CD4-positive, alpha-beta T cell treated with Interleukin-17A for 4 hours (primary cell): ENCODE measurements at regions not wholly inside any gene's neighbourhood (a gene's known extent, or its start where the extent isn't known, plus 50 kb on each side); places are given as distances from the start of the nearest gene placed in this dataset.
"Not testable (repeated sequence)": the region's sequence is repeated elsewhere in the genome, so short reads cannot be mapped to it uniquely, and the experiment has no call there.

Experiments
- DNase-seq: peaks from one replicate; pipeline ENCODE4 v3.0.0-alpha.2; 2020; ENCODE audit warnings: mixed read lengths

- not testable (repeated sequence) for DNase-seq
These were observed 472.6 kb downstream of the GOLGA6L6 start for GRCh38 chr15:20069043-20069442.

GRCh38 chr15:20066173-20066572 lies 475.4 kb downstream of the GOLGA6L6 start:
- DNase-seq = not testable (repeated sequence)

GRCh38 chr15:20065508-20065907 lies 476.1 kb downstream of the GOLGA6L6 start:
- not testable (repeated sequence) for DNase-seq

- DNase-seq = not testable (repeated sequence)
These were observed 478.4 kb downstream of the GOLGA6L6 start for GRCh38 chr15:20063167-20063566.

GRCh38 chr15:20060838-20061237 lies 480.8 kb downstream of the GOLGA6L6 start:
- not testable (repeated sequence) for DNase-seq

GRCh38 chr15:20056871-20057270 lies 484.7 kb downstream of the GOLGA6L6 start:
- DNase-seq = not testable (repeated sequence)

- not testable (repeated sequence) for DNase-seq
These were observed 485.7 kb downstream of the GOLGA6L6 start for GRCh38 chr15:20055921-20056320.

GRCh38 chr15:20048189-20048588 lies 493.4 kb downstream of the GOLGA6L6 start:
- DNase-seq = not testable (repeated sequence)

GRCh38 chr15:20045165-20045564 lies 496.4 kb downstream of the GOLGA6L6 start:
- DNase-seq = not testable (repeated sequence)

- DNase-seq = not testable (repeated sequence)
These were observed 500.9 kb downstream of the GOLGA6L6 start for GRCh38 chr15:20040691-20041090.

GRCh38 chr15:20025040-20025439 lies 516.6 kb downstream of the GOLGA6L6 start:
- DNase-seq = not testable (repeated sequence)

GRCh38 chr15:20022349-20022748 lies 519.3 kb downstream of the GOLGA6L6 start:
- not testable (repeated sequence) for DNase-seq

GRCh38 chr15:20021351-20021750 lies 520.2 kb downstream of the GOLGA6L6 start:
- DNase-seq = not testable (repeated sequence)

- not testable (repeated sequence) for DNase-seq
These were observed 521.0 kb downstream of the GOLGA6L6 start for GRCh38 chr15:20020588-20020987.

GRCh38 chr15:20019758-20020157 lies 521.8 kb downstream of the GOLGA6L6 start:
- DNase-seq = not testable (repeated sequence)

- not testable (repeated sequence) for DNase-seq
These were observed 524.0 kb downstream of the GOLGA6L6 start for GRCh38 chr15:20017581-20017980.

GRCh38 chr15:20016941-20017340 lies 524.7 kb downstream of the GOLGA6L6 start:
- not testable (repeated sequence) for DNase-seq

- not testable (repeated sequence) for DNase-seq
These were observed 528.8 kb downstream of the GOLGA6L6 start for GRCh38 chr15:20012837-20013236.

- not testable (repeated sequence) for DNase-seq
These were observed 530.8 kb downstream of the GOLGA6L6 start for GRCh38 chr15:20010759-20011158.

GRCh38 chr15:20009619-20010018 lies 532.0 kb downstream of the GOLGA6L6 start:
- DNase-seq = not testable (repeated sequence)

- DNase-seq = not testable (repeated sequence)
These were observed 534.3 kb downstream of the GOLGA6L6 start for GRCh38 chr15:20007338-20007737.

- DNase-seq = not testable (repeated sequence)
These were observed 538.1 kb downstream of the GOLGA6L6 start for GRCh38 chr15:20003471-20003870.

- not testable (repeated sequence) for DNase-seq
These were observed 539.0 kb downstream of the GOLGA6L6 start for GRCh38 chr15:20002560-20002959.

GRCh38 chr15:19996574-19997194 lies 544.9 kb downstream of the GOLGA6L6 start:
- not testable (repeated sequence) for DNase-seq

- DNase-seq = not testable (repeated sequence)
These were observed 546.3 kb downstream of the GOLGA6L6 start for GRCh38 chr15:19995296-19995695.
